NCI-H82 treated with DMSO at 0.1 percent for 48 hours (cell line): ENCODE measurements at regions not wholly inside any gene's neighbourhood (a gene's known extent, or its start where the extent isn't known, plus 50 kb on each side); places are given as distances from the start of the nearest gene placed in this dataset.

Experiments
- DNase-seq: peaks from one replicate; lab custom pipeline; 2025; ENCODE audit not compliant: unreplicated experiment; lab: John Stamatoyannopoulos, UW

- no peak for DNase-seq
Observed at GRCh38 chr7:115478426-115478825, 552.1 kb downstream of the TFEC start.

GRCh38 chr7:115477193-115477651, 553.3 kb downstream of the TFEC start:
- no peak for DNase-seq

GRCh38 chr7:115476671-115477181, 553.8 kb downstream of the TFEC start:
- DNase-seq: no peak

- DNase-seq: no peak
Observed at GRCh38 chr7:115475761-115476385, 554.0 kb downstream of the MDFIC start.

- DNase-seq: no peak
Observed at GRCh38 chr7:115475206-115475605, 553.3 kb downstream of the MDFIC start.

- no peak for DNase-seq
Observed at GRCh38 chr7:115474137-115474536, 552.2 kb downstream of the MDFIC start.

- no peak for DNase-seq
Observed at GRCh38 chr7:115471891-115472290, 550.0 kb downstream of the MDFIC start.

GRCh38 chr7:115462301-115463015, 540.6 kb downstream of the MDFIC start:
- no peak for DNase-seq

GRCh38 chr7:115449689-115450088, 527.8 kb downstream of the MDFIC start:
- DNase-seq: no peak

- no peak for DNase-seq
Observed at GRCh38 chr7:115447495-115447894, 525.6 kb downstream of the MDFIC start.

- no peak for DNase-seq
Observed at GRCh38 chr7:115441033-115441432, 519.1 kb downstream of the MDFIC start.

- no peak for DNase-seq
Observed at GRCh38 chr7:115435178-115435577, 513.3 kb downstream of the MDFIC start.

- DNase-seq: no peak
Observed at GRCh38 chr7:115429918-115430317, 508.0 kb downstream of the MDFIC start.

- no peak for DNase-seq
Observed at GRCh38 chr7:115417662-115418061, 495.8 kb downstream of the MDFIC start.

GRCh38 chr7:115410972-115411686, 489.2 kb downstream of the MDFIC start:
- no peak for DNase-seq

GRCh38 chr7:115410434-115410820, 488.5 kb downstream of the MDFIC start:
- no peak for DNase-seq

- DNase-seq: no peak
Observed at GRCh38 chr7:115409682-115410433, 488.0 kb downstream of the MDFIC start.

- DNase-seq: no peak
Observed at GRCh38 chr7:115406219-115406618, 484.3 kb downstream of the MDFIC start.

GRCh38 chr7:115387137-115387536, 465.2 kb downstream of the MDFIC start:
- DNase-seq: peak; percentile 7

- no peak for DNase-seq
Observed at GRCh38 chr7:115379321-115379720, 457.4 kb downstream of the MDFIC start.

- no peak for DNase-seq
Observed at GRCh38 chr7:115368998-115369397, 447.1 kb downstream of the MDFIC start.
